OCI-LY7 (cell line): ENCODE measurements at regions not wholly inside any gene's neighbourhood (a gene's known extent, or its start where the extent isn't known, plus 50 kb on each side); places are given as distances from the start of the nearest gene placed in this dataset.

Source experiments
- BruUV-seq: library from RNA; stranded (reverse); fragments of 400-500 nt; replicated peaks from 2 replicates; lab custom pipeline; 2021; lab: Mats Ljungman, UMichigan
- CTCF ChIA-PET: fragments of 300-600 bp; sonication (Branson Sonifier 250); formaldehyde crosslinking; loops from one replicate; lab custom pipeline; 2022; ENCODE audit warnings: antibody characterized with exemption; ENCODE audit not compliant: unreplicated experiment; lab: Charles Lee
- POLR2A ChIA-PET: fragments of 300-600 bp; sonication (Branson Sonifier 250); formaldehyde crosslinking; loops from one replicate; lab custom pipeline; 2022; ENCODE audit warnings: antibody characterized with exemption; lab: Charles Lee
- DNase-seq: peaks from one replicate; pipeline ENCODE4 v3.0.0-alpha.2; 2015; ENCODE audit warnings: low spot score
- H2AFZ ChIP-seq: fragments of 200-600 bp; sonication (generic), shearing (Covaris generic); 2 replicates; pipeline ENCODE4 v1.6.1; 2014; ENCODE audit warnings: mild to moderate bottlenecking, antibody characterized with exemption, low read length, moderate library complexity
- H3K27ac ChIP-seq: fragments of 200-600 bp; sonication (generic); 2 replicates; pipeline ENCODE4 v1.5.1; 2014; ENCODE audit warnings: mixed run types, low read depth, mild to moderate bottlenecking, moderate library complexity, low read length, inconsistent platforms; ENCODE audit not compliant: poor library complexity, severe bottlenecking
- H3K36me3 ChIP-seq: fragments of 200-600 bp; sonication (generic); 2 replicates; pipeline ENCODE4 v1.6.1; 2014; ENCODE audit warnings: mild to moderate bottlenecking, antibody characterized with exemption, low read length, moderate library complexity, mixed read lengths; ENCODE audit not compliant: insufficient read depth
- H3K4me1 ChIP-seq: fragments of 200-600 bp; sonication (generic); 2 replicates; pipeline ENCODE4 v1.5.1; 2014; ENCODE audit warnings: mild to moderate bottlenecking, low read length; ENCODE audit not compliant: insufficient read depth, poor library complexity, severe bottlenecking
- H3K4me2 ChIP-seq: fragments of 200-600 bp; sonication (generic); 2 replicates; pipeline ENCODE4 v1.6.1; 2014; ENCODE audit warnings: mild to moderate bottlenecking, low read length
- H3K4me3 ChIP-seq: fragments of 200-600 bp; sonication (generic); 2 replicates; pipeline ENCODE4 v1.5.1; 2014; ENCODE audit warnings: mild to moderate bottlenecking, low read depth, low read length; ENCODE audit not compliant: poor library complexity, severe bottlenecking
- H3K79me2 ChIP-seq: fragments of 200-600 bp; sonication (generic); 2 replicates; pipeline ENCODE4 v1.6.1; 2016; ENCODE audit warnings: low read depth, mild to moderate bottlenecking, low read length, moderate library complexity, mixed read lengths; ENCODE audit not compliant: insufficient read depth
- H3K9me2 ChIP-seq: fragments of 200-600 bp; sonication (generic); 2 replicates; pipeline ENCODE4 v1.6.1; 2016; ENCODE audit warnings: mild to moderate bottlenecking, low read length, mixed read lengths; ENCODE audit not compliant: insufficient read depth
- H3K9me3 ChIP-seq: fragments of 200-600 bp; sonication (generic); 2 replicates; pipeline ENCODE4 v1.6.1; 2014; ENCODE audit warnings: mild to moderate bottlenecking, mixed run types, low read length, mixed read lengths
- H4K20me1 ChIP-seq: fragments of 200-600 bp; sonication (generic); 2 replicates; pipeline ENCODE4 v1.6.1; 2014; ENCODE audit warnings: mild to moderate bottlenecking, antibody characterized with exemption, low read length, moderate library complexity, mixed read lengths; ENCODE audit not compliant: insufficient read depth
- CTCF ChIP-seq: fragments of 200-600 bp; sonication (generic); conservative IDR thresholded peaks from 2 replicates; pipeline ENCODE4 v1.5.1; 2014; ENCODE audit warnings: mild to moderate bottlenecking, antibody characterized with exemption, low read length, moderate library complexity, mixed read lengths
- EZH2phosphoT487 ChIP-seq: fragments of 200-600 bp; sonication (generic); IDR thresholded peaks from 2 replicates; pipeline ENCODE4 v1.6.1; 2018; ENCODE audit warnings: low read depth, borderline replicate concordance, mild to moderate bottlenecking, mixed run types, antibody characterized with exemption, low read length, moderate library complexity, mixed read lengths
- intact Hi-C: fragments of 100-400 bp; cut with micrococcal nuclease; formaldehyde crosslinking; loops from one replicate; pipeline ENCODE4 v1.10.0; 2022; ENCODE audit not compliant: unreplicated experiment

GRCh38 chr9:116048081-116048480, 105.5 kb upstream of the PAPPA start:
- POLR2A ChIA-PET = no interaction called here
- H3K36me3 ChIP-seq = no peaks in the 10 kb centered on the region
- H3K79me2 ChIP-seq = no peaks in the 10 kb centered on the region
- CTCF ChIA-PET = interaction anchor here (0.5 kb wide), 1 partner anchor 368 kb away, joined by 3 read pairs; no protein-coding TSS in a partner anchor
- H3K9me3 ChIP-seq = no peaks in the 10 kb centered on the region
- no peaks in the 10 kb centered on the region for H3K9me2 ChIP-seq
- no TSS peak for BruUV-seq
- no peak for DNase-seq
- H3K4me2 ChIP-seq = no peak overlapping the region
- H4K20me1 ChIP-seq = no peaks in the 10 kb centered on the region
- intact Hi-C loops = no loop called here
- H3K4me1 ChIP-seq = no peaks in the 10 kb centered on the region
- H3K4me3 ChIP-seq = no peak overlapping the region
- no peak overlapping the region for H2AFZ ChIP-seq
- TF ChIP-seq CTCF = no peak
- no peak for TF ChIP-seq EZH2phosphoT487
- no peak overlapping the region for H3K27ac ChIP-seq

- Histone ChIP-seq H3K79me2 (no peaks in the 10 kb centered on the region), H3K27ac (no peak overlapping the region), H3K4me1 (no peaks in the 10 kb centered on the region), H3K4me3 (no peak overlapping the region), H4K20me1 (no peaks in the 10 kb centered on the region), H3K36me3 (no peaks in the 10 kb centered on the region), H3K9me2 (no peaks in the 10 kb centered on the region), H3K4me2 (no peak overlapping the region), H2AFZ (no peak overlapping the region), H3K9me3 (no peaks in the 10 kb centered on the region)
- intact Hi-C loops = no loop called here
- TF ChIP-seq CTCF (no peak), EZH2phosphoT487 (no peak)
- DNase-seq = no peak
- no TSS peak for BruUV-seq
- CTCF ChIA-PET = no interaction called here
- POLR2A ChIA-PET = interaction anchor here (0.6 to 0.7 kb wide), 2 partner anchors 18 to 462 kb away, joined by 3 to 5 read pairs; no protein-coding TSS in a partner anchor
These were observed 104.1 kb upstream of the PAPPA start for GRCh38 chr9:116049456-116049855.

- POLR2A ChIA-PET = no interaction called here
- no peaks in the 10 kb centered on the region for H3K9me3 ChIP-seq
- no peaks in the 10 kb centered on the region for H4K20me1 ChIP-seq
- BruUV-seq = no TSS peak
- TF ChIP-seq EZH2phosphoT487 (no peak), CTCF (no peak)
- no peaks in the 10 kb centered on the region for H3K9me2 ChIP-seq
- no peaks in the 10 kb centered on the region for H3K36me3 ChIP-seq
- CTCF ChIA-PET = no interaction called here
- DNase-seq = no peak
- no peak overlapping the region for H3K4me3 ChIP-seq
- intact Hi-C loops = no loop called here
- no peak overlapping the region for H3K27ac ChIP-seq
- no peaks in the 10 kb centered on the region for H3K79me2 ChIP-seq
- H2AFZ ChIP-seq = no peak overlapping the region
- no peak overlapping the region for H3K4me2 ChIP-seq
- H3K4me1 ChIP-seq = no peaks in the 10 kb centered on the region
These were observed 102.1 kb upstream of the PAPPA start for GRCh38 chr9:116051528-116051927.
